ENCODE measurements at regions not wholly inside any gene's neighbourhood (a gene's known extent, or its start where the extent isn't known, plus 50 kb on each side); places are given as distances from the start of the nearest gene placed in this dataset.
"Not testable (repeated sequence)": the region's sequence is repeated elsewhere in the genome, so short reads cannot be mapped to it uniquely, and the experiment has no call there.

- Mint-ChIP-seq H3K4me3 (no peak overlapping the region), H3K4me1 (no peaks in the 10 kb centered on the region), H3K36me3 (no peaks in the 10 kb centered on the region), H3K27me3 (no peaks in the 10 kb centered on the region), H3K27ac (no peak overlapping the region), H3K9me3 (peaks cover 2% of the 10 kb centered on the region)
- ATAC-seq: no peak
Observed at GRCh38 chr11:24157316-24157715, 339.5 kb upstream of the LUZP2 start.

DNA sequence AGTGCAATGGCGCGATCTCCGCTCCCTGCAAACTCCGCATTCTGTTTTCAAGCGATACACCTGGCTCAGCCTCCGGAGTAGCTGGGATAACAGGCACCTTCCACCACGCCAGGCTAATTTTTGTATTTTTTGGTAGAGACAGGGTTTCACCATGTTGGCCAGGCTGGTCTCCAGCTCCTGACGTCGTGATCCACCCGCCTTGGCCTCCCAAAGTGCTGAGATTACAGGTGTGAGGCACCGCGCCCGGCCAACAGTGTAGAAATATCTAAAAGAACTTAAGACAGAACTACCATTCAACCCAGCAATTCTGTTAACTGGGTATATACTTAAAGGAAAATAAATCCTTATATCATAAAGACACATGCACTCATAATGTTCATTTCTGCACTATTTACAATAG, 335.3 kb upstream of the LUZP2 start:
- H3K4me3 Mint-ChIP-seq: no peak overlapping the region
- no peaks in the 10 kb centered on the region for H3K36me3 Mint-ChIP-seq
- ATAC-seq: no peak

GRCh38 chr11:24163146-24163545, 333.7 kb upstream of the LUZP2 start:
- H3K4me1 Mint-ChIP-seq: no peaks in the 10 kb centered on the region
- no peak overlapping the region for H3K4me3 Mint-ChIP-seq
- ATAC-seq: no peak
- peaks cover 5% of the 10 kb centered on the region for H3K9me3 Mint-ChIP-seq
- no peaks in the 10 kb centered on the region for H3K27me3 Mint-ChIP-seq
- no peak overlapping the region for H3K27ac Mint-ChIP-seq
- no peaks in the 10 kb centered on the region for H3K36me3 Mint-ChIP-seq

More for the DNA sequence above, 335.3 kb upstream of the LUZP2 start:
- Mint-ChIP-seq H3K27ac (no peak overlapping the region), H3K9me3 (peaks cover 5% of the 10 kb centered on the region), H3K27me3 (no peaks in the 10 kb centered on the region), H3K4me1 (no peaks in the 10 kb centered on the region)

- Mint-ChIP-seq H3K4me1 (no peaks in the 10 kb centered on the region), H3K36me3 (no peaks in the 10 kb centered on the region), H3K9me3 (peaks cover 5% of the 10 kb centered on the region), H3K27me3 (no peaks in the 10 kb centered on the region), H3K4me3 (no peak overlapping the region), H3K27ac (no peak overlapping the region)
- ATAC-seq: no peak
Observed at GRCh38 chr11:24163841-24164240, 333.0 kb upstream of the LUZP2 start.

DNA sequence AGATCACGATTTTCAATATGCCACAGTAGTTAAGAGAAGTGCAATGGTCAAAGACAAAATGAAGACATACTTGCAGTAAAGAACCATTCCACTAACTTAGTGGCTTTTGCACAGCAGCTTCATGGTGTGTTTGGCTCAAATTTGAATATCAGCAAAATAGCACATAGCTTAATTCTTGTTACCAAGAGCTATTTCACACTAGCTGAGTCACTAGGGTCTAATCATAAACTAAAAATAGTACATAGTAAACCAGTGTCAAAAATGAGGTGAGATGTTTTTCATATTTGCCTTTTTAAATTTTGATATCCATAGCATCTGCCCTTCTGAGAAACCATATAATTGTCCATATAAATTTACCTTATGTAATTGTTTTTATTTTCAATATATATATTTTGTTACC, 325.0 kb upstream of the LUZP2 start:
- Mint-ChIP-seq H3K4me3 (no peak overlapping the region), H3K4me1 (no peaks in the 10 kb centered on the region)

GRCh38 chr11:24181395-24182047, 315.3 kb upstream of the LUZP2 start:
- Mint-ChIP-seq H3K9me3 (peaks cover 9% of the 10 kb centered on the region), H3K4me1 (no peaks in the 10 kb centered on the region), H3K27ac (no peak overlapping the region), H3K4me3 (no peak overlapping the region), H3K36me3 (no peaks in the 10 kb centered on the region), H3K27me3 (no peaks in the 10 kb centered on the region)
- no peak for ATAC-seq

More for the DNA sequence above, 325.0 kb upstream of the LUZP2 start:
- Mint-ChIP-seq H3K36me3 (no peaks in the 10 kb centered on the region), H3K9me3 (peaks cover 3% of the 10 kb centered on the region), H3K27me3 (no peaks in the 10 kb centered on the region), H3K27ac (no peak overlapping the region)
- no peak for ATAC-seq

- H3K27me3 Mint-ChIP-seq, H3K36me3 Mint-ChIP-seq, ATAC-seq, H3K4me1 Mint-ChIP-seq, H3K4me3 Mint-ChIP-seq, H3K27ac Mint-ChIP-seq, H3K9me3 Mint-ChIP-seq: not testable (repeated sequence)
Observed at GRCh38 chr11:24185535-24185934, 311.3 kb upstream of the LUZP2 start.

DNA sequence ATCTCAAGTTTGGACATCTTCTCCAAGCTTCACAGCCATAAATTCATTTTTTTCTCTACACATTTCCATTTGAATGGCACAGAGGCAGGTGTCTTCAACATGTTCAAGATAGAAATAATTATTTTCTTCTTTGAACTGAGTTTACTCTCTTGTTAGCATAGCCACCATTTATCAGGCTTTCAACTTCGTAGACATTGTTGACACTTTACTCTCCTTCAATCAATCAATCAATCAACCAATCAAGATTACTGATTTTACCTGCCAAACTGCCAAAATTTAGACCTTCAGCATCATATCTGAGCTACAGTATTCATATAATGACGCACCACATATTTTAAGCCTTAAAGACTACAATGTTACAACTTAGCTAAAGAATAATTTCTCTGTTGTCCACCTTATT, 300.1 kb upstream of the LUZP2 start:
- Mint-ChIP-seq H3K27me3 (no peaks in the 10 kb centered on the region), H3K4me3 (no peak overlapping the region), H3K36me3 (no peaks in the 10 kb centered on the region), H3K9me3 (peaks cover 13% of the 10 kb centered on the region), H3K27ac (no peak overlapping the region), H3K4me1 (no peaks in the 10 kb centered on the region)
- no peak for ATAC-seq

DNA sequence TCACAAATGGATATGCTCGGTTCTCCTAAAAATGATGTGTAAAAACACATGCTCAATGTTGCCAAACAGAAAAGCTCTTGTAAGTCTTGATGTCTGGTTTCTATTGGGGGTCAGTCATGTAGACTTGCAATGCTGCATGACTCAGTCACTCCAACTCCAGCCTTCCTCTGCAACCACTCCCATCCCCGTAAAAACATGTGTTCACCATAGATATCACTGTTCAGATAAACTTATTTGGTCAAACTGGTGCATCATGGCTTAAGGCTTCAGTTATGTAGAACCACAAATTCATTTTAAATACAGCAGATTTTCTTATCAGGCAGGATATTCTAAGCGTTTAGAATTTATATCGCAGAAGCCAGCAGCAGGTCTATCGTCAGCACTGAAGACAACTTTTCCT, 298.4 kb upstream of the LUZP2 start:
- Mint-ChIP-seq H3K27ac (no peak overlapping the region), H3K9me3 (peaks cover 6% of the 10 kb centered on the region), H3K4me3 (no peak overlapping the region), H3K36me3 (no peaks in the 10 kb centered on the region), H3K4me1 (no peaks in the 10 kb centered on the region), H3K27me3 (no peaks in the 10 kb centered on the region)
- ATAC-seq: no peak

- peaks cover 6% of the 10 kb centered on the region for H3K9me3 Mint-ChIP-seq
- no peak for ATAC-seq
- no peaks in the 10 kb centered on the region for H3K36me3 Mint-ChIP-seq
- no peak overlapping the region for H3K4me3 Mint-ChIP-seq
- H3K4me1 Mint-ChIP-seq: no peaks in the 10 kb centered on the region
- H3K27ac Mint-ChIP-seq: no peak overlapping the region
- no peaks in the 10 kb centered on the region for H3K27me3 Mint-ChIP-seq
Observed at GRCh38 chr11:24199461-24199860, 297.4 kb upstream of the LUZP2 start.

DNA sequence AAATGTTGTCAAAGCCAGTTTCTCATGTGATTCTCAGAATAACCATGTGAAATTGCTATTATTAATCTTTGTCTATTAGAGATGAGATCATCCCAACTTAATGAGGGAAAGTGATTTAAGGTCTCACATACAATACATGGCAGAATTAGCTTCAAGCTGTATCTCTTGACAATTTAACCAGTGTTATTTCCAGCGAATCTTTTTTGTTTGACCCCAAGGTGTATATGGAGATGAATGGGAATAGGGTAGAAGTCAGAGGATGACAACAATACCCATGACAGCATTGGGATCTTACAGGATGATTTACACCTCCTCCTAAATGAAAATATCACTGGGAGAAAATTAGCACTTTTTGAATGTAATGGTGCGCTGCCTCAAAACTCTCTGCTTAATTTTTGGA, 290.8 kb upstream of the LUZP2 start:
- Mint-ChIP-seq H3K4me1 (no peaks in the 10 kb centered on the region), H3K9me3 (peaks cover 2% of the 10 kb centered on the region), H3K27ac (no peak overlapping the region), H3K4me3 (no peak overlapping the region), H3K36me3 (no peaks in the 10 kb centered on the region), H3K27me3 (no peaks in the 10 kb centered on the region)
- ATAC-seq: no peak

DNA sequence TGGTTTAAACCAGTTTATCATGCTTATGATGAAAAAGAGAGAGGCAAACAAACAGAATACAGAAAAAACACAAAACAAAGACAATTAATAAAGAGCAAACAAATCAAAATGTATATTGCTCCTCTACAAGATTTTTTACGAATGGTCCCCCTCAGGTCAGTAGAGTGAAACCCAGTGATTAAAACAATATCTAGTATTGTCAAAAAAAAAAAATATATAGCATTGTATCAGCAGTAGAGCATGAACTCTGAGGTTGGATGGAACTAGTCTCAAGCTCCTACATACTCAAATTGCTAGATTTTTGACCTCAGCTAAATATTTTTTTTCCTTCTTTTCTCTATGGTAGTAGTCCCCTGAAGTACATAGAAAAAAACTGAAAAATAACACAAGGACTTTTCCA, 290.3 kb upstream of the LUZP2 start:
- Mint-ChIP-seq H3K4me1 (no peaks in the 10 kb centered on the region), H3K9me3 (peaks cover 2% of the 10 kb centered on the region), H3K36me3 (no peaks in the 10 kb centered on the region), H3K27ac (no peak overlapping the region), H3K4me3 (no peak overlapping the region), H3K27me3 (no peaks in the 10 kb centered on the region)
- ATAC-seq: no peak

DNA sequence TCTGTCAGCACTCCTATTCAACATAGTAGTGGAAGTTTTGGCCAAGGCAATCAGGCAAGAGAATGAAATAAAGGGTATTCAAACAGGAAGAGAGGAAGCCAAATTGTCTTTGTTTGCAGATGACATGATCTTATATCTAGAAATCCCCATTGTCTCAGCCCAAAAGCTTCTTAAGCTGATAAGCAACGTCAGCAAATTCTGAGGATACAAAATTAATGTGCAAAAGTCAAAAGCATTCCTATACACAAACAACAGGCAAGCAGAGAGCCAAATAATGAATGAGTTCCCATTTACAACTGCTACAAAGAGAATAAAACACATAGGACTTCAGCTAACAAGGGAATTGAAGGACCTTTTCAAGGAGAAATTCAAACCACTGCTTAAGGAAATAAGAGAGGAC, 280.4 kb upstream of the LUZP2 start:
- Mint-ChIP-seq H3K9me3 (peaks cover 3% of the 10 kb centered on the region), H3K36me3 (no peaks in the 10 kb centered on the region), H3K27ac (no peak overlapping the region), H3K27me3 (no peaks in the 10 kb centered on the region), H3K4me1 (no peaks in the 10 kb centered on the region), H3K4me3 (no peak overlapping the region)
- no peak for ATAC-seq

DNA sequence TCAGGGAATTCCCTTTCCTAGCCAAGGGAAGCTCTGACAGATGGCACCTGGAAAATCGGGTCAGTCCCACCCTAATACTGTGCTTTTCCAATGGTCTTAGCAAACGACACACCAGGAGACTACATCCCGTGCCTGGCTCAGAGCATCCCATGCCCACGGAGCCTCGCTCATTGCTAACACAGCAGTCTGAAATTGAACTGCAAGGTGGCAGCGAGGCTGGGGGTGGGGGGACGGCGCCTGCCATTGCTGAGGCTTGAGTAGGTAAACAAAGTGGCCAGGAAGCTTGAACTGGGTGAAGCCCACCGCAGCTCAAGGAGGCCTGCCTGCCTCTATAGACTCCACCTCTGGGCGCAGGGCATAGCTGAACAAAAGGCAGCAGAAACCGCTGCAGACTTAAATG, 279.5 kb upstream of the LUZP2 start:
- H3K9me3 Mint-ChIP-seq, H3K36me3 Mint-ChIP-seq, H3K27me3 Mint-ChIP-seq, H3K27ac Mint-ChIP-seq, ATAC-seq, H3K4me3 Mint-ChIP-seq, H3K4me1 Mint-ChIP-seq: not testable (repeated sequence)

GRCh38 chr11:24225501-24225900, 271.4 kb upstream of the LUZP2 start:
- H3K4me1 Mint-ChIP-seq: no peaks in the 10 kb centered on the region
- peaks cover 8% of the 10 kb centered on the region for H3K9me3 Mint-ChIP-seq
- no peak overlapping the region for H3K4me3 Mint-ChIP-seq
- ATAC-seq: no peak
- H3K36me3 Mint-ChIP-seq: no peaks in the 10 kb centered on the region
- H3K27ac Mint-ChIP-seq: no peak overlapping the region
- no peaks in the 10 kb centered on the region for H3K27me3 Mint-ChIP-seq

DNA sequence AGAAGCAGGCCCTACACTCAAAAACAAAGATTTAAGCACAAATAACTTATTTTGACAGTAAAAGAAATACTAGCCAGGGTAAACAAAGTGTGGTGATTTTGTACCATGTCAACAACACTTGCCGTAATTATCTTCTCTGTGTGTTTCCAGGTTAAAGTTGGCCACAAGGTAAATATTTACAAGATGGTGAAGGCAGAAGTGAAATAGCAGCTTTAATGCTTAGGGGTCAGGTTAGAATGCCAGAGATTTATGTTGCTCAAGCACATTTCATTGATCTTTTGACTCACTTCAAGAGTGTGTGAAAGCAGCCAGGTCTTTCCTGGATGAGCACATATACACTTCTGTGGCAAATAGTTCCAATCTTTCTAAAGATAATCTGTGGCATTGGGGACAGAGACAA, 270.2 kb upstream of the LUZP2 start:
- no peak for ATAC-seq
- peaks cover 10% of the 10 kb centered on the region for H3K9me3 Mint-ChIP-seq
- no peak overlapping the region for H3K4me3 Mint-ChIP-seq
- H3K27me3 Mint-ChIP-seq: no peaks in the 10 kb centered on the region
- H3K27ac Mint-ChIP-seq: no peak overlapping the region
- no peaks in the 10 kb centered on the region for H3K36me3 Mint-ChIP-seq
- H3K4me1 Mint-ChIP-seq: no peaks in the 10 kb centered on the region

DNA sequence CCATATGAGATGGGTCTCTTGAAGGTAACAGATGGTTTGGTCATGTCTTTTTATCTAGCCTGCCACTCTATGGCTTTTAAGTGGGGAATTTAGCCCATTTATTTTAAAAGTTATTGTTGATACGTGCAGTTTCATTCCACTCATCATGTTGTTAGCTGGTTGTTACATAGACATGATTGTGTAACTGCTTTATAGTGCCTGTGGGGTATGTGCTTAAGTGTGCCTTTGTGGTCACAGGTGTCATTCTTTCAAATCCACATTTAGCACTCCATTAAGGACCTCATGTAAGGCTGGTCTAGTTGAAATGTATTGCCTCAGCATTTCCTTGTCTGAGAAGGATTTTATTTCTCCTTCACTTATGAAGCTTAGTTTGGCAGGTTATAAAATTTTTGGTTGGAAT, 263.8 kb upstream of the LUZP2 start:
- ATAC-seq: no peak
- no peaks in the 10 kb centered on the region for H3K27me3 Mint-ChIP-seq
- H3K36me3 Mint-ChIP-seq: no peaks in the 10 kb centered on the region
- no peak overlapping the region for H3K27ac Mint-ChIP-seq
- H3K4me1 Mint-ChIP-seq: no peaks in the 10 kb centered on the region
- no peak overlapping the region for H3K4me3 Mint-ChIP-seq
- H3K9me3 Mint-ChIP-seq: peaks cover 9% of the 10 kb centered on the region
